ENCODE measurements at regions not wholly inside any gene's neighbourhood (a gene's known extent, or its start where the extent isn't known, plus 50 kb on each side); places are given as distances from the start of the nearest gene placed in this dataset.

DNA sequence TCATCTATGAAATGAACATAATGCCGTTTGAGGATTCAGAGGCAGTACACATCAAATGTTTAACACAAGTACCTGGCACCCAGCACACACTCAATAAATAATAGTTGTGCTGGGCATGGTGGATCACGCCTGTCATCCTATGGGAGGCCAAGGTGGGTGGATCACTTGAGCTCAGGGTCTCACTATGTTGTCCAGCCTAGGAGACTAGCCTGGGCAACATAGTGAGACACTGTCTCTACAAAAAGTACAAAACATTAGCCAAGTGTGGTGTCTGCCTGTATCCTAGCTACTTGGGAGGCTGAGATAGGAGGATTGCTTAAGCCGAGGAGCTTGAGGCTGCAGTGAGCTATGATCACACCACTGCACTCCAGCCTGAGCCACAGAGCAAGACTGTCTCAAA is 98.1 kb upstream of the SALL4 start:
- H3K4me1 ChIP-seq (ENCODE audit: insufficient read depth, poor library complexity, severe bottlenecking): peaks cover 4% of the 10 kb centered on the region
- DNase-seq (ENCODE audit: low spot score) (no peak), ATAC-seq (ENCODE audit: low read depth) (no peak)
- no peak overlapping the region for H3K4me3 ChIP-seq (ENCODE audit: severe bottlenecking)
- TF ChIP-seq, protein P1, sequence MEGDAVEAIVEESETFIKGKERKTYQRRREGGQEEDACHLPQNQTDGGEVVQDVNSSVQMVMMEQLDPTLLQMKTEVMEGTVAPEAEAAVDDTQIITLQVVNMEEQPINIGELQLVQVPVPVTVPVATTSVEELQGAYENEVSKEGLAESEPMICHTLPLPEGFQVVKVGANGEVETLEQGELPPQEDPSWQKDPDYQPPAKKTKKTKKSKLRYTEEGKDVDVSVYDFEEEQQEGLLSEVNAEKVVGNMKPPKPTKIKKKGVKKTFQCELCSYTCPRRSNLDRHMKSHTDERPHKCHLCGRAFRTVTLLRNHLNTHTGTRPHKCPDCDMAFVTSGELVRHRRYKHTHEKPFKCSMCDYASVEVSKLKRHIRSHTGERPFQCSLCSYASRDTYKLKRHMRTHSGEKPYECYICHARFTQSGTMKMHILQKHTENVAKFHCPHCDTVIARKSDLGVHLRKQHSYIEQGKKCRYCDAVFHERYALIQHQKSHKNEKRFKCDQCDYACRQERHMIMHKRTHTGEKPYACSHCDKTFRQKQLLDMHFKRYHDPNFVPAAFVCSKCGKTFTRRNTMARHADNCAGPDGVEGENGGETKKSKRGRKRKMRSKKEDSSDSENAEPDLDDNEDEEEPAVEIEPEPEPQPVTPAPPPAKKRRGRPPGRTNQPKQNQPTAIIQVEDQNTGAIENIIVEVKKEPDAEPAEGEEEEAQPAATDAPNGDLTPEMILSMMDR (IDR thresholded peaks at IDR 0.05; ENCODE audit: poor library complexity, severe bottlenecking): no peak
- H3K36me3 ChIP-seq (ENCODE audit: low read depth): no peaks in the 10 kb centered on the region
- no peaks in the 10 kb centered on the region for H3K27me3 ChIP-seq (ENCODE audit: insufficient read depth, poor library complexity, severe bottlenecking)
- H3K27ac ChIP-seq (ENCODE audit: poor library complexity, severe bottlenecking): no peak overlapping the region
- H3K9me3 ChIP-seq (ENCODE audit: severe bottlenecking): no peaks in the 10 kb centered on the region

DNA sequence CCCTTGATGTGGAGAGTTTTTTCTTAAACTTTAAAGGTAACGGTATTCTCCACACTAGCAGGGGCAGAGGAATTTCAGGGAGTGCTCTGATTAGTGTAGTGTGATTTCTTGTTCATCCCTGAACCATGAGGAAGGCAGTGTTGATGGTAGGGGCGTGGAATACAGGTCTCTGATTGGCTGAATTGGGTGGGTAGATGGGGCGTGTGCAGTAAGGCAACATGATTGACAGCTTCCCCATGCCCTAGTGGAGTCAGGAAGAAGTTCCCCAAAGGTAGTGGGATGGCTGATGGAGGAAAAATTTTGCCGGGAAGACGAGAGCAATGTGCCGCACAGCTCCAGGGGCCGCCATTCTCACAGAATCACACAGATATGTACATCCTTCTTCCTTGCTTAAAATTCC is 97.4 kb upstream of the SALL4 start:
- DNase-seq (ENCODE audit: low spot score) (no peak), ATAC-seq (ENCODE audit: low read depth) (no peak; the same call in 2 of the 3 replicates)
- no peak overlapping the region for H3K4me3 ChIP-seq (ENCODE audit: severe bottlenecking)
- no peaks in the 10 kb centered on the region for H3K9me3 ChIP-seq (ENCODE audit: severe bottlenecking)
- H3K27ac ChIP-seq (ENCODE audit: poor library complexity, severe bottlenecking): no peak overlapping the region
- no peaks in the 10 kb centered on the region for H3K27me3 ChIP-seq (ENCODE audit: insufficient read depth, poor library complexity, severe bottlenecking)
- peaks cover 4% of the 10 kb centered on the region for H3K4me1 ChIP-seq (ENCODE audit: insufficient read depth, poor library complexity, severe bottlenecking)
- TF ChIP-seq, protein P1 (IDR thresholded peaks at IDR 0.05; ENCODE audit: poor library complexity, severe bottlenecking): no peak
- no peaks in the 10 kb centered on the region for H3K36me3 ChIP-seq (ENCODE audit: low read depth)

DNA sequence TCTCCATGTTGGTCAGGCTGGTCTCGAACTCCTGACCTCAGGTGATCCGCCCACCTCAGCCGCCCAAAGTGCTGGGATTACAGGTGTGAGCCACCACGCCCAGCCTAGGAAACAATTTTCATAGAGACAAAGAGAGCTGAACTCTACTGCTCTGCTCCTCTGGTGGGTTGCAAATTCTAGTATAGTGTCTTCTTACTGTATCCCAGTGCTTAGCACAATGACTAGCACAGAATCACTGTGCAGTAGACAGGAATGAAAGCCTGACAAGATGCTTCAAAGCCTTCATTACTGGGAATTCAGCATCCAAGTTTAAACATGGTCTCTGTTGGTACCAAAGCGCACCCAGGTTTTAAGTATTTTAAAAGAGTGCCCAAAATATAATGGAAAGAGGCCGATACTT is 96.5 kb upstream of the SALL4 start:
- TF ChIP-seq, protein P1 (IDR thresholded peaks at IDR 0.05; ENCODE audit: poor library complexity, severe bottlenecking): no peak
- Histone ChIP-seq H3K27ac (ENCODE audit: poor library complexity, severe bottlenecking) (no peak overlapping the region), H3K27me3 (ENCODE audit: insufficient read depth, poor library complexity, severe bottlenecking) (no peaks in the 10 kb centered on the region), H3K4me1 (ENCODE audit: insufficient read depth, poor library complexity, severe bottlenecking) (peaks cover 4% of the 10 kb centered on the region), H3K4me3 (ENCODE audit: severe bottlenecking) (no peak overlapping the region), H3K36me3 (ENCODE audit: low read depth) (no peaks in the 10 kb centered on the region), H3K9me3 (ENCODE audit: severe bottlenecking) (no peaks in the 10 kb centered on the region)
- ATAC-seq (ENCODE audit: low read depth) (no peak), DNase-seq (ENCODE audit: low spot score) (no peak)

DNA sequence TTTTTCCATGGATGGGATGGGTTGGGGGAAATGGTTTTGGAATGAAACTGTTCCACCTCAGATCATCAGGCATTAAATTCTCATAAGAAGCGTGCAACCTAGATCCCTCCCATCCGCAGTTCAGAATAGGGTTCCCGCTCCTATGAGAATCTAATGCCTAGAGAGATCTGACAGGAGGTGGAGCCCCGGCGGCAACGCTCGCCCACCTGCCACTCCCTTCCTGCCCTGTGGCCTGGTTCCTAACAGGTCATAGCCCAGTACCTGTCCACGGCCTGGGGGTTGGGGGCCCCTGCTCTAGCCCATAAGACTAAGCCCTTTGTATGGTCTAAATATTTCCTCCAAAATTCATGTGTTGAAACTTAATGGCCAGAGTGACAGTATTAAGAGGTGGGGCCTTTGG is 92.3 kb upstream of the SALL4 start:
- Histone ChIP-seq H3K9me3 (ENCODE audit: severe bottlenecking) (no peaks in the 10 kb centered on the region), H3K4me1 (ENCODE audit: insufficient read depth, poor library complexity, severe bottlenecking) (no peaks in the 10 kb centered on the region), H3K27ac (ENCODE audit: poor library complexity, severe bottlenecking) (no peak overlapping the region), H3K27me3 (ENCODE audit: insufficient read depth, poor library complexity, severe bottlenecking) (no peaks in the 10 kb centered on the region), H3K36me3 (ENCODE audit: low read depth) (no peaks in the 10 kb centered on the region), H3K4me3 (ENCODE audit: severe bottlenecking) (no peak overlapping the region)
- TF ChIP-seq, protein P1 (IDR thresholded peaks at IDR 0.05; ENCODE audit: poor library complexity, severe bottlenecking): no peak
- DNase-seq (ENCODE audit: low spot score) (no peak), ATAC-seq (ENCODE audit: low read depth) (no peak; the same call in 2 of the 3 replicates)

DNA sequence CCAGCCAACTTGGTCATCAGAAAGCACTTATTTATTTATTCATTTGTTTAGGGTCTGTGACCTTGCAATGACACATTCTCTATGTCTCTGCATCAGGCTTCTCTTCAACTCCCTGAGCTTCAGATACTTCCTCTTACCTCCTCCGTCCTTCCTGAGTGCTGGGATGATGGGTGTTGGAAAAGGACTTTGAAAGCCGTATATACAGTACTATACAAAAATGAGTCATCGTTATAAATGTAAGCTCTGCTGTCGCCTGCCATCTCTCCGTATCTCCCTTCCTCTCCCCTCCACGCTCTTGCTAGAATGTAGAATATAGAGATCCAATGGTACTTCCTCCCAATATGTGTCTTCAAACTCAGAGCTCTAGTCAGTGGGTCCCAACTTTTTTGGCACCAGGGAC is 91.9 kb upstream of the SALL4 start:
- Histone ChIP-seq H3K4me3 (ENCODE audit: severe bottlenecking) (no peak overlapping the region), H3K4me1 (ENCODE audit: insufficient read depth, poor library complexity, severe bottlenecking) (no peaks in the 10 kb centered on the region), H3K36me3 (ENCODE audit: low read depth) (no peaks in the 10 kb centered on the region), H3K9me3 (ENCODE audit: severe bottlenecking) (no peaks in the 10 kb centered on the region), H3K27ac (ENCODE audit: poor library complexity, severe bottlenecking) (no peak overlapping the region), H3K27me3 (ENCODE audit: insufficient read depth, poor library complexity, severe bottlenecking) (no peaks in the 10 kb centered on the region)
- ATAC-seq (ENCODE audit: low read depth) (no peak), DNase-seq (ENCODE audit: low spot score) (no peak)
- TF ChIP-seq, protein P1 (IDR thresholded peaks at IDR 0.05; ENCODE audit: poor library complexity, severe bottlenecking): no peak
